A673 (cell line): ENCODE measurements at regions not wholly inside any gene's neighbourhood (a gene's known extent, or its start where the extent isn't known, plus 50 kb on each side); places are given as distances from the start of the nearest gene placed in this dataset.

ENCODE experiments used
- BruUV-seq: library from RNA; stranded (reverse); fragments of 400-500 nt; replicated peaks from 2 replicates; lab custom pipeline; 2021; lab: Mats Ljungman, UMichigan
- CTCF ChIA-PET: fragments of 300-600 bp; sonication (Branson Sonifier 250); formaldehyde crosslinking; loops from one replicate; lab custom pipeline; 2022; ENCODE audit warnings: antibody characterized with exemption; lab: Charles Lee
- POLR2A ChIA-PET: fragments of 300-600 bp; sonication (Branson Sonifier 250); formaldehyde crosslinking; loops from one replicate; lab custom pipeline; 2022; ENCODE audit warnings: antibody characterized with exemption; ENCODE audit not compliant: low non-redundant PET; lab: Charles Lee
- DNase-seq: peaks from one replicate; pipeline ENCODE4 v3.0.0-alpha.2; 2015; ENCODE audit warnings: low spot score
- H3K27ac ChIP-seq: fragments of 200-600 bp; sonication (generic); 2 replicates; pipeline ENCODE4 v1.5.1; 2016; ENCODE audit warnings: mixed run types, low read depth, mild to moderate bottlenecking, mixed read lengths, antibody characterized with exemption, low read length; ENCODE audit not compliant: poor library complexity, severe bottlenecking
- H3K27me3 ChIP-seq: fragments of 200-600 bp; sonication (generic); replicated peaks from 2 replicates; pipeline ENCODE4 v1.6.1; 2017; ENCODE audit warnings: mixed run types, low read depth, mild to moderate bottlenecking, mixed read lengths, antibody characterized with exemption, low read length; ENCODE audit not compliant: insufficient read depth, poor library complexity
- H3K36me3 ChIP-seq: fragments of 200-600 bp; sonication (generic); 2 replicates; pipeline ENCODE4 v1.6.1; 2016; ENCODE audit warnings: mixed run types, mild to moderate bottlenecking, mixed read lengths, antibody characterized with exemption, low read length; ENCODE audit not compliant: insufficient read depth, poor library complexity, severe bottlenecking
- H3K4me1 ChIP-seq: fragments of 200-600 bp; sonication (generic); 2 replicates; pipeline ENCODE4 v1.6.1; 2017; ENCODE audit warnings: mixed run types, mild to moderate bottlenecking, mixed read lengths, antibody characterized with exemption, low read length; ENCODE audit not compliant: insufficient read depth, poor library complexity, severe bottlenecking
- H3K4me3 ChIP-seq: fragments of 200-600 bp; sonication (generic); 2 replicates; pipeline ENCODE4 v1.5.1; 2016; ENCODE audit warnings: low read depth, mixed run types, mild to moderate bottlenecking, mixed read lengths, low read length; ENCODE audit not compliant: poor library complexity, severe bottlenecking
- H3K9me3 ChIP-seq: fragments of 200-600 bp; sonication (generic); 2 replicates; pipeline ENCODE4 v1.6.1; 2016; ENCODE audit warnings: mixed run types, low read depth, mild to moderate bottlenecking, mixed read lengths, antibody characterized with exemption, low read length; ENCODE audit not compliant: poor library complexity, severe bottlenecking
- EZH2 ChIP-seq: fragments of 200-600 bp; sonication (generic); IDR thresholded peaks from 2 replicates; pipeline ENCODE4 v1.6.1; 2017; ENCODE audit warnings: borderline replicate concordance, low read depth, mild to moderate bottlenecking, mixed read lengths, antibody characterized with exemption, low read length; ENCODE audit not compliant: poor library complexity, severe bottlenecking
- intact Hi-C: fragments of 100-400 bp; cut with micrococcal nuclease; formaldehyde crosslinking; loops from one replicate; pipeline ENCODE4 v1.10.0; 2022; ENCODE audit not compliant: unreplicated experiment
- TF ChIP-seq, protein P1 (sequence below): fragments of 300-800, 200-600 bp; sonication (generic); conservative IDR thresholded peaks from 2 replicates; pipeline ENCODE4 v1.5.1; 2017; ENCODE audit warnings: low read depth, mild to moderate bottlenecking, antibody characterized with exemption, low read length, moderate library complexity, mixed read lengths

DNA sequence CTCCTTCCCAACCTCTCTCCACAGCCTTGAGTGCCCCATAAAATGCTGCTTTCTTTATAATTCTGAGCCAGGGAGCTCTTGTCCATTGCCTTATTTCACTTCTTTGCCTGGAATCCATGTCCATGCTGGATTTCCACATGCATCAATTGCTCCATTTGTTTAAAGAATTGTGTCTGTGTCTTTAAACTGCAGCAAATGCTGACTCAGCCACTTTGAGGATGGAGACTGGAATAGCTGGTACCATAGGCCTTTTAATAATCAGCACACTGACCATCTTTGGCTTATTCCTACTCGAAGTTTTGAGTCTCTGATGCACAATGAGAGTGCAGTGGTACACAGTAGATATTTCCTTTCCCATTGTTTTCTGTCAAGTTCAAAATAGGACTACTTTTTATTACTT, 318.8 kb downstream of the LRIG3 start:
- Histone ChIP-seq H3K36me3 (no peaks in the 10 kb centered on the region), H3K27ac (no peak overlapping the region), H3K9me3 (no peaks in the 10 kb centered on the region), H3K27me3 (no peaks in the 10 kb centered on the region), H3K4me1 (no peaks in the 10 kb centered on the region), H3K4me3 (no peak overlapping the region)
- no TSS peak for BruUV-seq
- CTCF ChIA-PET = interaction anchor here (0.6 kb wide), 1 partner anchor 119 kb away, joined by 3 read pairs; no protein-coding TSS in a partner anchor
- DNase-seq = no peak
- TF ChIP-seq, protein P1, sequence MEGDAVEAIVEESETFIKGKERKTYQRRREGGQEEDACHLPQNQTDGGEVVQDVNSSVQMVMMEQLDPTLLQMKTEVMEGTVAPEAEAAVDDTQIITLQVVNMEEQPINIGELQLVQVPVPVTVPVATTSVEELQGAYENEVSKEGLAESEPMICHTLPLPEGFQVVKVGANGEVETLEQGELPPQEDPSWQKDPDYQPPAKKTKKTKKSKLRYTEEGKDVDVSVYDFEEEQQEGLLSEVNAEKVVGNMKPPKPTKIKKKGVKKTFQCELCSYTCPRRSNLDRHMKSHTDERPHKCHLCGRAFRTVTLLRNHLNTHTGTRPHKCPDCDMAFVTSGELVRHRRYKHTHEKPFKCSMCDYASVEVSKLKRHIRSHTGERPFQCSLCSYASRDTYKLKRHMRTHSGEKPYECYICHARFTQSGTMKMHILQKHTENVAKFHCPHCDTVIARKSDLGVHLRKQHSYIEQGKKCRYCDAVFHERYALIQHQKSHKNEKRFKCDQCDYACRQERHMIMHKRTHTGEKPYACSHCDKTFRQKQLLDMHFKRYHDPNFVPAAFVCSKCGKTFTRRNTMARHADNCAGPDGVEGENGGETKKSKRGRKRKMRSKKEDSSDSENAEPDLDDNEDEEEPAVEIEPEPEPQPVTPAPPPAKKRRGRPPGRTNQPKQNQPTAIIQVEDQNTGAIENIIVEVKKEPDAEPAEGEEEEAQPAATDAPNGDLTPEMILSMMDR = no peak
- TF ChIP-seq EZH2 = no peak
- intact Hi-C loops = no loop called here
- POLR2A ChIA-PET = no interaction called here

DNA sequence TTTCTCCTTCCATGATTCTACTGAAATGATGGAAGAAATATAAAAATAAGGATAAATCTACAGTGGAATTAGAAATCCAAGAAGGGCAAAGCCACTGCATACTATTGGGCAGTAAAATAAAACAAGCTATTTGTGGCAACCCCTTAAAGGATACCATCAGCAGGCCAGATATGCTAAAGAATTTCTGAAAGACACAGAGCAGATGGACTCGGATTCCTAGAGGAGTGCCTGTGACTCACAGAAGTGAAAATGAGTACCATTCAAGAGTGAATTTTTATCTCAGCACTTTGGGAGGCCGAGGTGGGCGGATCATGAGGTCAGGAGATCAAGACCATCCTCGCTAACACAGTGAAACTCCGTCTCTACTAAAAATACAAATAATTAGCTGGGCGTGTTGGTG, 318.1 kb downstream of the LRIG3 start:
- DNase-seq = no peak
- no peaks in the 10 kb centered on the region for H3K9me3 ChIP-seq
- no peaks in the 10 kb centered on the region for H3K27me3 ChIP-seq
- CTCF ChIA-PET = interaction anchor here (0.6 kb wide), 1 partner anchor 119 kb away, joined by 3 read pairs; no protein-coding TSS in a partner anchor
- intact Hi-C loops = no loop called here
- no peak overlapping the region for H3K27ac ChIP-seq
- H3K4me1 ChIP-seq = no peaks in the 10 kb centered on the region
- H3K4me3 ChIP-seq = no peak overlapping the region
- POLR2A ChIA-PET = no interaction called here
- H3K36me3 ChIP-seq = no peaks in the 10 kb centered on the region
- TF ChIP-seq EZH2 = no peak
- TF ChIP-seq, protein P1 = no peak
- BruUV-seq = no TSS peak

DNA sequence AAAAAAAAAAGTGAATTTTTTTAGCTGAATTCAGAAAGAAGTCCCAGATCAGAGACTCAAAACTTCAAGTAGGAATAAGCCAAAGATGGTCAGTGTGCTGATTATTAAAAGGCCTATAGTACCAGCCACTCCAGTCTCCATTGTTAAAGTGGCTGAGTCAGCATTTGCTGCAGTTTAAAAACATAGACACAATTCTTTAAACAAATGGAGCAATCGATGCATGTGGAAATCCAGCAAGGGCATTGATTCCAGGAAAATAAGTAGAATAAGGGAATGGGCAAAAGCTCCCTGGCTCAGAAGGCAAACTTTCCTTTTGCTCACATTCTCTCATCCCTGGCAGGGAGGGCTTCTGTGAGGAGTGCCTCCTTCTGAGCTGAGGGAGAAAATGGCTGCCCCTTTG, 317.6 kb downstream of the LRIG3 start:
- Histone ChIP-seq H3K27ac (no peak overlapping the region), H3K9me3 (no peaks in the 10 kb centered on the region), H3K4me1 (no peaks in the 10 kb centered on the region), H3K36me3 (no peaks in the 10 kb centered on the region), H3K27me3 (no peaks in the 10 kb centered on the region), H3K4me3 (no peak overlapping the region)
- DNase-seq = no peak
- POLR2A ChIA-PET = no interaction called here
- intact Hi-C loops = no loop called here
- no peak for TF ChIP-seq EZH2
- TF ChIP-seq, protein P1 = no peak
- CTCF ChIA-PET = no interaction called here
- no TSS peak for BruUV-seq
